Endodermal cell (in vitro differentiated cells): ENCODE measurements at regions not wholly inside any gene's neighbourhood (a gene's known extent, or its start where the extent isn't known, plus 50 kb on each side); places are given as distances from the start of the nearest gene placed in this dataset.

ENCODE experiments used
- DNase-seq: peaks from one replicate; pipeline ENCODE4 v3.0.0-alpha.2; 2017
- H3K27ac ChIP-seq: 2 replicates; pipeline ENCODE4 v1.5.1; 2013; ENCODE audit warnings: mild to moderate bottlenecking, low read depth, low read length, moderate library complexity
- H3K27me3 ChIP-seq: 2 replicates; pipeline ENCODE4 v1.6.1; 2013; ENCODE audit warnings: mild to moderate bottlenecking, low read length, moderate library complexity; ENCODE audit not compliant: insufficient read depth, control insufficient read depth, poor library complexity, severe bottlenecking
- H3K36me3 ChIP-seq: 2 replicates; pipeline ENCODE4 v1.7.0; 2013; ENCODE audit warnings: mild to moderate bottlenecking, low read length, moderate library complexity; ENCODE audit not compliant: control insufficient read depth, insufficient read depth
- H3K4me1 ChIP-seq: one replicate; pipeline ENCODE4 v1.7.0; 2013; ENCODE audit warnings: low read length; ENCODE audit not compliant: control insufficient read depth, insufficient read depth
- H3K4me3 ChIP-seq: 2 replicates; pipeline ENCODE4 v1.5.1; 2013; ENCODE audit warnings: mild to moderate bottlenecking, low read length, moderate library complexity
- H3K9ac ChIP-seq: 2 replicates; pipeline ENCODE4 v1.6.1; 2013; ENCODE audit warnings: mild to moderate bottlenecking, low read length, moderate library complexity; ENCODE audit not compliant: poor library complexity, severe bottlenecking; ENCODE audit errors: extremely low read depth
- H3K9me3 ChIP-seq: 2 replicates; pipeline ENCODE4 v1.6.1; 2013; ENCODE audit warnings: mild to moderate bottlenecking, low read length, moderate library complexity; ENCODE audit not compliant: control insufficient read depth
- H3K27ac Mint-ChIP-seq: 2 replicates; pipeline ENCODE4 v1.8.0; 2020; ENCODE audit warnings: mixed read lengths
- H3K27me3 Mint-ChIP-seq: 2 replicates; pipeline ENCODE4 v1.8.0; 2021; ENCODE audit warnings: mild to moderate bottlenecking, mixed read lengths; ENCODE audit not compliant: insufficient read depth
- H3K36me3 Mint-ChIP-seq: 2 replicates; pipeline ENCODE4 v1.8.0; 2020; ENCODE audit warnings: low read depth, mixed read lengths
- H3K4me1 Mint-ChIP-seq: 2 replicates; pipeline ENCODE4 v1.8.0; 2020; ENCODE audit warnings: mixed read lengths
- H3K4me3 Mint-ChIP-seq: 2 replicates; pipeline ENCODE4 v1.8.0; 2020; ENCODE audit warnings: mild to moderate bottlenecking, moderate library complexity, mixed read lengths
- H3K9me3 Mint-ChIP-seq: 2 replicates; pipeline ENCODE4 v1.8.0; 2020; ENCODE audit warnings: mild to moderate bottlenecking, mixed read lengths
- CTCF ChIP-seq: fragments of 200-600 bp; sonication (generic); conservative IDR thresholded peaks from 2 replicates; pipeline ENCODE4 v1.5.0; 2021; ENCODE audit warnings: antibody characterized with exemption, mild to moderate bottlenecking
- WGBS, 2 experiments: methylation state at CpG; one replicate each; pipeline versions ENCODE4 v1.1.5 to v1.1.7; 2013; ENCODE audit warnings: missing lambda C conversion rate in 2 of 2, mixed read lengths in 1 of 2; ENCODE audit not compliant: insufficient coverage in 1 of 2, insufficient read length in 1 of 2; 5-methylcytosine and 5-hydroxymethylcytosine counted together

DNA sequence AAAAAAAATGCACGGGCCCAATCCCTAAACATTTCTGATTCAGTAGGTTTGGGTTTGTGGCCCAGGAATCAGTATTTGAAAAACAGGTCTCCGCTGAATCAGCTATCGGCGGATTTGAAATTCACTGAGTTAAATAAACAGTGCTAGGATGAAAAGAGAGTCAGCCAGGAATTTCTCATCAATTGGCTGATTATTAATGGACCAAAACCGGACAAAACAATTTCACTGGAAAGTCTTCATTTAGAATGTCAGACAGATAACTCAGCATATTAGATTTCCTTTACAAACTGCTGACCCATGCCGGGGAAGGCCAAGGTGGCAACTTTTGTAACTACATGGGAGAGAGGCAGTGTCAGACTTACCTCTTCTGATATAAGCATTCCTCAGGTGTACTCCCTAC, 99.4 kb upstream of the LSM6 start:
- H3K4me3 Mint-ChIP-seq = no peak overlapping the region
- H3K36me3 ChIP-seq = no peaks in the 10 kb centered on the region
- H3K27ac Mint-ChIP-seq = no peak overlapping the region
- no peaks in the 10 kb centered on the region for H3K9me3 ChIP-seq
- H3K4me1 Mint-ChIP-seq = peaks cover 5% of the 10 kb centered on the region
- H3K9me3 Mint-ChIP-seq = no peaks in the 10 kb centered on the region
- WGBS, 2 experiments = 89 to 93% methylated on average over 5 to 6 of the region's 6 CpGs
- H3K27ac ChIP-seq = no peak overlapping the region
- H3K4me1 ChIP-seq = no peaks in the 10 kb centered on the region
- H3K4me3 ChIP-seq = no peak overlapping the region
- DNase-seq = no peak
- no peak overlapping the region for H3K9ac ChIP-seq
- no peaks in the 10 kb centered on the region for H3K36me3 Mint-ChIP-seq
- TF ChIP-seq CTCF = no peak
- no peaks in the 10 kb centered on the region for H3K27me3 Mint-ChIP-seq
- no peaks in the 10 kb centered on the region for H3K27me3 ChIP-seq

- no peaks in the 10 kb centered on the region for H3K4me1 ChIP-seq
- Mint-ChIP-seq H3K27ac (no peak overlapping the region), H3K9me3 (no peaks in the 10 kb centered on the region), H3K36me3 (no peaks in the 10 kb centered on the region), H3K4me3 (no peak overlapping the region), H3K27me3 (no peaks in the 10 kb centered on the region), H3K4me1 (peaks cover 5% of the 10 kb centered on the region)
- no peaks in the 10 kb centered on the region for H3K27me3 ChIP-seq
- no peak overlapping the region for H3K4me3 ChIP-seq
- TF ChIP-seq CTCF = no peak
- DNase-seq = no peak
- H3K9me3 ChIP-seq = no peaks in the 10 kb centered on the region
- H3K36me3 ChIP-seq = no peaks in the 10 kb centered on the region
- WGBS, 2 experiments = 92 to 93% methylated on average over 3 of the region's 3 CpGs
- H3K27ac ChIP-seq = no peak overlapping the region
- H3K9ac ChIP-seq = no peak overlapping the region
These were observed 102.0 kb upstream of the LSM6 start for GRCh38 chr4:146073517-146073916.

DNA sequence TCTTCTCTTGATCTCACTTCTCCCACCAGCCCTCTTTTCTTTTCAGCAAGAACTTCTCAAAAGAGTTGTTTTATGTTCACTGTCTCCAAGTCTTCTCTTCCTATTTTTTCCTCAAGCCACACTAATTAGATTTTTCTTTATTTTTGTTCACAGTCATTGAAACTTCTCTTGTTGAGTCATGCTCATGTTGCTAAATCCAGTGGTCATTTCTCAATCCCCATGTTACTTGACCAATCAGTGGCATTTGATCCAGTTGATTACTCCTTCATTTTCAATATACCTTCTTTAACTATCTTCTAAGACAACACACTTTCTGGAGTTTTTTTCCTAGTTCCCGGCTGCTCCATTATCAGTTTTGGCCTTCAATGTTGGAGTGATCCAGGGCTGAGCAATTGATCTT, 103.1 kb upstream of the LSM6 start:
- Histone ChIP-seq H3K27ac (no peak overlapping the region), H3K36me3 (no peaks in the 10 kb centered on the region), H3K4me3 (no peak overlapping the region), H3K27me3 (no peaks in the 10 kb centered on the region), H3K9me3 (no peaks in the 10 kb centered on the region), H3K4me1 (no peaks in the 10 kb centered on the region), H3K9ac (no peak overlapping the region)
- no peak overlapping the region for H3K4me3 Mint-ChIP-seq
- no peak for TF ChIP-seq CTCF
- no peak for DNase-seq
- WGBS, 2 experiments = 95 to 100% methylated on average over 1 of the region's 1 CpG
- no peak overlapping the region for H3K27ac Mint-ChIP-seq
- no peaks in the 10 kb centered on the region for H3K9me3 Mint-ChIP-seq
- no peaks in the 10 kb centered on the region for H3K27me3 Mint-ChIP-seq
- peaks cover 5% of the 10 kb centered on the region for H3K4me1 Mint-ChIP-seq
- H3K36me3 Mint-ChIP-seq = no peaks in the 10 kb centered on the region
